ENCODE measurements at regions not wholly inside any gene's neighbourhood (a gene's known extent, or its start where the extent isn't known, plus 50 kb on each side); places are given as distances from the start of the nearest gene placed in this dataset.

- no peak overlapping the region for H3K4me3 ChIP-seq (ENCODE audit: low read depth, low read length)
- H3K27ac ChIP-seq (ENCODE audit: low read depth) = no peak overlapping the region
- no peak for DNase-seq (ENCODE audit: extremely low spot score)
- no peaks in the 10 kb centered on the region for H3K4me1 ChIP-seq (ENCODE audit: insufficient read depth)
- 36% methylated on average over 3 of the region's 3 CpGs for WGBS
- no peaks in the 10 kb centered on the region for H3K36me3 ChIP-seq (ENCODE audit: insufficient read depth)
Measured at GRCh38 chr4:182102576-182102975, 140.6 kb upstream of the TENM3 start.

- 88% methylated on average over 5 of the region's 5 CpGs for WGBS
- no peaks in the 10 kb centered on the region for H3K4me1 ChIP-seq (ENCODE audit: insufficient read depth)
- no peak for DNase-seq (ENCODE audit: extremely low spot score)
- no peaks in the 10 kb centered on the region for H3K36me3 ChIP-seq (ENCODE audit: insufficient read depth)
- H3K27ac ChIP-seq (ENCODE audit: low read depth) = no peak overlapping the region
- no peak overlapping the region for H3K4me3 ChIP-seq (ENCODE audit: low read depth, low read length)
Measured at GRCh38 chr4:182103614-182104319, 139.4 kb upstream of the TENM3 start.

- 94% methylated on average over 7 of the region's 7 CpGs for WGBS
- Histone ChIP-seq H3K27ac (ENCODE audit: low read depth) (no peak overlapping the region), H3K36me3 (ENCODE audit: insufficient read depth) (no peaks in the 10 kb centered on the region), H3K4me3 (ENCODE audit: low read depth, low read length) (no peak overlapping the region), H3K4me1 (ENCODE audit: insufficient read depth) (no peaks in the 10 kb centered on the region)
- no peak for DNase-seq (ENCODE audit: extremely low spot score)
Measured at GRCh38 chr4:182105416-182105815, 137.8 kb upstream of the TENM3 start.

- Histone ChIP-seq H3K27ac (ENCODE audit: low read depth) (no peak overlapping the region), H3K4me1 (ENCODE audit: insufficient read depth) (no peaks in the 10 kb centered on the region), H3K36me3 (ENCODE audit: insufficient read depth) (no peaks in the 10 kb centered on the region), H3K4me3 (ENCODE audit: low read depth, low read length) (no peak overlapping the region)
- WGBS = 51% methylated on average over 8 of the region's 8 CpGs
- no peak for DNase-seq (ENCODE audit: extremely low spot score)
Measured at GRCh38 chr4:182107931-182108330, 135.3 kb upstream of the TENM3 start.

GRCh38 chr4:182111586-182111985 is 131.6 kb upstream of the TENM3 start:
- 100% methylated on average over 1 of the region's 1 CpG for WGBS
- Histone ChIP-seq H3K27ac (ENCODE audit: low read depth) (no peak overlapping the region), H3K36me3 (ENCODE audit: insufficient read depth) (no peaks in the 10 kb centered on the region), H3K4me1 (ENCODE audit: insufficient read depth) (no peaks in the 10 kb centered on the region), H3K4me3 (ENCODE audit: low read depth, low read length) (no peak overlapping the region)
- no peak for DNase-seq (ENCODE audit: extremely low spot score)

- H3K4me1 ChIP-seq (ENCODE audit: insufficient read depth) = no peaks in the 10 kb centered on the region
- H3K36me3 ChIP-seq (ENCODE audit: insufficient read depth) = no peaks in the 10 kb centered on the region
- no peak overlapping the region for H3K27ac ChIP-seq (ENCODE audit: low read depth)
- H3K4me3 ChIP-seq (ENCODE audit: low read depth, low read length) = no peak overlapping the region
- no peak for DNase-seq (ENCODE audit: extremely low spot score)
Measured at GRCh38 chr4:182113779-182114178, 129.4 kb upstream of the TENM3 start.

GRCh38 chr4:182124359-182124758 is 118.8 kb upstream of the TENM3 start:
- 92% methylated on average over 7 of the region's 7 CpGs for WGBS
- no peak for DNase-seq (ENCODE audit: extremely low spot score)
- Histone ChIP-seq H3K4me1 (ENCODE audit: insufficient read depth) (no peaks in the 10 kb centered on the region), H3K4me3 (ENCODE audit: low read depth, low read length) (no peak overlapping the region), H3K27ac (ENCODE audit: low read depth) (no peak overlapping the region), H3K36me3 (ENCODE audit: insufficient read depth) (no peaks in the 10 kb centered on the region)

- 85% methylated on average over 5 of the region's 5 CpGs for WGBS
- H3K36me3 ChIP-seq (ENCODE audit: insufficient read depth) = no peaks in the 10 kb centered on the region
- DNase-seq (ENCODE audit: extremely low spot score) = no peak
- no peak overlapping the region for H3K4me3 ChIP-seq (ENCODE audit: low read depth, low read length)
- no peak overlapping the region for H3K27ac ChIP-seq (ENCODE audit: low read depth)
- H3K4me1 ChIP-seq (ENCODE audit: insufficient read depth) = no peaks in the 10 kb centered on the region
Measured at GRCh38 chr4:182126096-182126495, 117.1 kb upstream of the TENM3 start.

- 95% methylated on average over 2 of the region's 2 CpGs for WGBS
- Histone ChIP-seq H3K27ac (ENCODE audit: low read depth) (no peak overlapping the region), H3K36me3 (ENCODE audit: insufficient read depth) (no peaks in the 10 kb centered on the region), H3K4me3 (ENCODE audit: low read depth, low read length) (no peak overlapping the region), H3K4me1 (ENCODE audit: insufficient read depth) (no peaks in the 10 kb centered on the region)
- DNase-seq (ENCODE audit: extremely low spot score) = no peak
Measured at GRCh38 chr4:182126603-182127002, 116.6 kb upstream of the TENM3 start.

GRCh38 chr4:182133033-182133432 is 110.2 kb upstream of the TENM3 start:
- 87% methylated on average over 3 of the region's 3 CpGs for WGBS
- DNase-seq (ENCODE audit: extremely low spot score) = no peak
- no peaks in the 10 kb centered on the region for H3K4me1 ChIP-seq (ENCODE audit: insufficient read depth)

GRCh38 chr4:182134261-182134660 is 108.9 kb upstream of the TENM3 start:
- DNase-seq (ENCODE audit: extremely low spot score) = no peak
- no peaks in the 10 kb centered on the region for H3K4me1 ChIP-seq (ENCODE audit: insufficient read depth)
- H3K36me3 ChIP-seq (ENCODE audit: insufficient read depth) = no peaks in the 10 kb centered on the region
- H3K27ac ChIP-seq (ENCODE audit: low read depth) = no peak overlapping the region
- no peak overlapping the region for H3K4me3 ChIP-seq (ENCODE audit: low read depth, low read length)

More at GRCh38 chr4:182133033-182133432, 110.2 kb upstream of the TENM3 start:
- Histone ChIP-seq H3K4me3 (ENCODE audit: low read depth, low read length) (no peak overlapping the region), H3K36me3 (ENCODE audit: insufficient read depth) (no peaks in the 10 kb centered on the region), H3K27ac (ENCODE audit: low read depth) (no peak overlapping the region)

GRCh38 chr4:182136201-182136600 is 107.0 kb upstream of the TENM3 start:
- H3K27ac ChIP-seq (ENCODE audit: low read depth) = no peak overlapping the region
- H3K4me1 ChIP-seq (ENCODE audit: insufficient read depth) = no peaks in the 10 kb centered on the region
- DNase-seq (ENCODE audit: extremely low spot score) = no peak
- no peak overlapping the region for H3K4me3 ChIP-seq (ENCODE audit: low read depth, low read length)
- H3K36me3 ChIP-seq (ENCODE audit: insufficient read depth) = no peaks in the 10 kb centered on the region
- WGBS = 78% methylated on average over 3 of the region's 3 CpGs

- H3K27ac ChIP-seq (ENCODE audit: low read depth) = no peak overlapping the region
- H3K36me3 ChIP-seq (ENCODE audit: insufficient read depth) = no peaks in the 10 kb centered on the region
- no peaks in the 10 kb centered on the region for H3K4me1 ChIP-seq (ENCODE audit: insufficient read depth)
- H3K4me3 ChIP-seq (ENCODE audit: low read depth, low read length) = no peak overlapping the region
- 51% methylated on average over 4 of the region's 4 CpGs for WGBS
- DNase-seq (ENCODE audit: extremely low spot score) = no peak
Measured at GRCh38 chr4:182137343-182137742, 105.9 kb upstream of the TENM3 start.

GRCh38 chr4:182139491-182139890 is 103.7 kb upstream of the TENM3 start:
- Histone ChIP-seq H3K4me1 (ENCODE audit: insufficient read depth) (no peaks in the 10 kb centered on the region), H3K36me3 (ENCODE audit: insufficient read depth) (no peaks in the 10 kb centered on the region), H3K4me3 (ENCODE audit: low read depth, low read length) (no peak overlapping the region), H3K27ac (ENCODE audit: low read depth) (no peak overlapping the region)
- 57% methylated on average over 13 of the region's 13 CpGs for WGBS
- no peak for DNase-seq (ENCODE audit: extremely low spot score)

GRCh38 chr4:182140547-182140946 is 102.7 kb upstream of the TENM3 start:
- DNase-seq (ENCODE audit: extremely low spot score) = no peak
- H3K36me3 ChIP-seq (ENCODE audit: insufficient read depth) = no peaks in the 10 kb centered on the region
- WGBS = 69% methylated on average over 16 of the region's 16 CpGs
- H3K4me3 ChIP-seq (ENCODE audit: low read depth, low read length) = no peak overlapping the region
- H3K4me1 ChIP-seq (ENCODE audit: insufficient read depth) = no peaks in the 10 kb centered on the region
- no peak overlapping the region for H3K27ac ChIP-seq (ENCODE audit: low read depth)
